ENCODE measurements at regions not wholly inside any gene's neighbourhood (a gene's known extent, or its start where the extent isn't known, plus 50 kb on each side); places are given as distances from the start of the nearest gene placed in this dataset.

- ChIA-PET POLR2A (no interaction called here), CTCF (interaction anchor here (1.2 to 1.8 kb wide), 4 partner anchors 20 to 830 kb away, joined by 4 to 11 read pairs (median 4); no protein-coding TSS in a partner anchor)
- no peak for DNase-seq
- H3K4me1 ChIP-seq (ENCODE audit: control insufficient read depth in 1 of 2, insufficient read depth in 2 of 2, low read depth in 1 of 2, low read length in 1 of 2): peaks cover 0 to 3% of the 10 kb centered on the region in 2 experiments; a peak in 2 of 4 replicates
- no peaks in the 10 kb centered on the region for H3K79me2 ChIP-seq (ENCODE audit: insufficient read depth)
- TF ChIP-seq TAF1 (IDR thresholded peaks at IDR 0.05; ENCODE audit: borderline replicate concordance, low read depth, low read length): no peak
- H3K27me3 ChIP-seq (ENCODE audit: insufficient read depth): no peaks in the 10 kb centered on the region
- no peaks in the 10 kb centered on the region for H3K36me3 ChIP-seq (replicated peaks in 1 of 2; ENCODE audit: control insufficient read depth in 1 of 2, insufficient read depth in 2 of 2, low read length in 1 of 2)
- H2AFZ ChIP-seq (ENCODE audit: low read depth): no peak overlapping the region
- no peak overlapping the region for H3K27ac ChIP-seq (ENCODE audit: low read depth in 2 of 2, low read length in 1 of 2)
- H3F3A ChIP-seq (replicated peaks; ENCODE audit: insufficient read depth): no peaks in the 10 kb centered on the region
- no peak overlapping the region for H3K4me3 ChIP-seq (ENCODE audit: low read depth in 2 of 2, low read length in 1 of 2)
- no peak overlapping the region for H3K9ac ChIP-seq
- no peaks in the 10 kb centered on the region for H4K20me1 ChIP-seq (ENCODE audit: insufficient read depth)
- H3K9me3 ChIP-seq: 0 out of 2 replicates have a peak, but pooled peaks cover 2% of the 10 kb centered on the region
- no peaks in the 10 kb centered on the region for H3K9me2 ChIP-seq
- 72% methylated on average over 6 of the region's 6 CpGs for WGBS (ENCODE audit: low lambda C conversion rate)
- H3K4me2 ChIP-seq: no peak overlapping the region
Observed at GRCh38 chr9:86507212-86507630, 153.0 kb upstream of the TUT7 start.

DNA sequence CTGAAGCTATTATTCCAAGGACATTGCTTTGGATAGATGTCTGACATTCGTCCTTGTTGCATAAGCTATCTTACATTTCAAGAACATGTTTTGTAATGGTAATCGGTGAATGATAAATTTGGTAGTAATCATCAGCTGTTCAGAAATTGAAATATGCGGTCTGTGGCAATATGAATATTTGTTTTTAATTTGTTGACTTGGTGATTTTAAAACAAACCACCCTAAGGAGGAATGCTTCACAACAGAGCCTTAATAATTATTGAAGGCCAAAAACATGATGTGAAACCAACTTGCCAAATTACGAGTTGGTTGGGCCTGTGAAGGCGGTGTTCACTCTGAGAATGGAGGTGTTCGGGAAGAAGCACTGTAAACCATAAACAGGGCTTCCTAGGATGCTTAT lies 149.7 kb upstream of the TUT7 start:
- Histone ChIP-seq H2AFZ (ENCODE audit: low read depth) (no peak overlapping the region), H3F3A (replicated peaks; ENCODE audit: insufficient read depth) (peaks cover 9% of the 10 kb centered on the region), H4K20me1 (ENCODE audit: insufficient read depth) (no peaks in the 10 kb centered on the region), H3K36me3 (replicated peaks in 1 of 2; ENCODE audit: control insufficient read depth in 1 of 2, insufficient read depth in 2 of 2, low read length in 1 of 2) (no peaks in the 10 kb centered on the region), H3K4me2 (no peak overlapping the region), H3K4me1 (ENCODE audit: control insufficient read depth in 1 of 2, insufficient read depth in 2 of 2, low read depth in 1 of 2, low read length in 1 of 2) (peaks cover 0 to 6% of the 10 kb centered on the region in 2 experiments; a peak in 1 of 4 replicates), H3K79me2 (ENCODE audit: insufficient read depth) (no peaks in the 10 kb centered on the region), H3K9me3 (0 out of 2 replicates have a peak, but pooled peaks cover 2% of the 10 kb centered on the region), H3K9ac (no peak overlapping the region), H3K27ac (ENCODE audit: low read depth in 2 of 2, low read length in 1 of 2) (no peak overlapping the region), H3K4me3 (ENCODE audit: low read depth in 2 of 2, low read length in 1 of 2) (no peak overlapping the region), H3K9me2 (no peaks in the 10 kb centered on the region), H3K27me3 (ENCODE audit: insufficient read depth) (no peaks in the 10 kb centered on the region)
- WGBS (ENCODE audit: low lambda C conversion rate): 84% methylated on average over 6 of the region's 6 CpGs
- ChIA-PET POLR2A (no interaction called here), CTCF (no interaction called here)
- TF ChIP-seq TEAD4 (IDR thresholded peaks at IDR 0.05; ENCODE audit: borderline replicate concordance, insufficient read depth) (no peak), MEF2A (IDR thresholded peaks at IDR 0.05; ENCODE audit: borderline replicate concordance, low read depth) (no peak), MXI1 (IDR thresholded peaks at IDR 0.05; ENCODE audit: low read depth, low read length) (no peak), CHD2 (IDR thresholded peaks at IDR 0.05; ENCODE audit: low read length, partially characterized antibody) (no peak), FOXJ3 (CRISPR knock-in tag; IDR thresholded peaks at IDR 0.05) (no peak), RCOR1 (IDR thresholded peaks at IDR 0.05; ENCODE audit: low read length) (no peak), RAD21 (IDR thresholded peaks at IDR 0.05; ENCODE audit: low read length) (no peak), MAX (IDR thresholded peaks at IDR 0.05; ENCODE audit: low read depth) (no peak), PBX3 (IDR thresholded peaks at IDR 0.05) (no peak), JUND (IDR thresholded peaks at IDR 0.05) (no peak), TAF1 (IDR thresholded peaks at IDR 0.05; ENCODE audit: borderline replicate concordance, low read depth, low read length) (no peak), SIN3A (IDR thresholded peaks at IDR 0.05; ENCODE audit: borderline replicate concordance, low read depth, low read length) (no peak), USF1 (IDR thresholded peaks at IDR 0.05; ENCODE audit: borderline replicate concordance, low read depth) (no peak), GABPA (IDR thresholded peaks at IDR 0.05; ENCODE audit: low read depth) (no peak), FOSL2 (IDR thresholded peaks at IDR 0.05; ENCODE audit: borderline replicate concordance, low read depth) (no peak), RXRA (IDR thresholded peaks at IDR 0.05; ENCODE audit: borderline replicate concordance, low read depth) (no peak)
- TF ChIP-seq, protein P1, sequence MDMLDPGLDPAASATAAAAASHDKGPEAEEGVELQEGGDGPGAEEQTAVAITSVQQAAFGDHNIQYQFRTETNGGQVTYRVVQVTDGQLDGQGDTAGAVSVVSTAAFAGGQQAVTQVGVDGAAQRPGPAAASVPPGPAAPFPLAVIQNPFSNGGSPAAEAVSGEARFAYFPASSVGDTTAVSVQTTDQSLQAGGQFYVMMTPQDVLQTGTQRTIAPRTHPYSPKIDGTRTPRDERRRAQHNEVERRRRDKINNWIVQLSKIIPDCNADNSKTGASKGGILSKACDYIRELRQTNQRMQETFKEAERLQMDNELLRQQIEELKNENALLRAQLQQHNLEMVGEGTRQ (IDR thresholded peaks at IDR 0.05; ENCODE audit: borderline replicate concordance, low read depth, low read length): no peak
- TF ChIP-seq, protein P2, sequence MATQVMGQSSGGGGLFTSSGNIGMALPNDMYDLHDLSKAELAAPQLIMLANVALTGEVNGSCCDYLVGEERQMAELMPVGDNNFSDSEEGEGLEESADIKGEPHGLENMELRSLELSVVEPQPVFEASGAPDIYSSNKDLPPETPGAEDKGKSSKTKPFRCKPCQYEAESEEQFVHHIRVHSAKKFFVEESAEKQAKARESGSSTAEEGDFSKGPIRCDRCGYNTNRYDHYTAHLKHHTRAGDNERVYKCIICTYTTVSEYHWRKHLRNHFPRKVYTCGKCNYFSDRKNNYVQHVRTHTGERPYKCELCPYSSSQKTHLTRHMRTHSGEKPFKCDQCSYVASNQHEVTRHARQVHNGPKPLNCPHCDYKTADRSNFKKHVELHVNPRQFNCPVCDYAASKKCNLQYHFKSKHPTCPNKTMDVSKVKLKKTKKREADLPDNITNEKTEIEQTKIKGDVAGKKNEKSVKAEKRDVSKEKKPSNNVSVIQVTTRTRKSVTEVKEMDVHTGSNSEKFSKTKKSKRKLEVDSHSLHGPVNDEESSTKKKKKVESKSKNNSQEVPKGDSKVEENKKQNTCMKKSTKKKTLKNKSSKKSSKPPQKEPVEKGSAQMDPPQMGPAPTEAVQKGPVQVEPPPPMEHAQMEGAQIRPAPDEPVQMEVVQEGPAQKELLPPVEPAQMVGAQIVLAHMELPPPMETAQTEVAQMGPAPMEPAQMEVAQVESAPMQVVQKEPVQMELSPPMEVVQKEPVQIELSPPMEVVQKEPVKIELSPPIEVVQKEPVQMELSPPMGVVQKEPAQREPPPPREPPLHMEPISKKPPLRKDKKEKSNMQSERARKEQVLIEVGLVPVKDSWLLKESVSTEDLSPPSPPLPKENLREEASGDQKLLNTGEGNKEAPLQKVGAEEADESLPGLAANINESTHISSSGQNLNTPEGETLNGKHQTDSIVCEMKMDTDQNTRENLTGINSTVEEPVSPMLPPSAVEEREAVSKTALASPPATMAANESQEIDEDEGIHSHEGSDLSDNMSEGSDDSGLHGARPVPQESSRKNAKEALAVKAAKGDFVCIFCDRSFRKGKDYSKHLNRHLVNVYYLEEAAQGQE (IDR thresholded peaks at IDR 0.05; ENCODE audit: low read depth, low read length): no peak
- TF ChIP-seq, protein P3, sequence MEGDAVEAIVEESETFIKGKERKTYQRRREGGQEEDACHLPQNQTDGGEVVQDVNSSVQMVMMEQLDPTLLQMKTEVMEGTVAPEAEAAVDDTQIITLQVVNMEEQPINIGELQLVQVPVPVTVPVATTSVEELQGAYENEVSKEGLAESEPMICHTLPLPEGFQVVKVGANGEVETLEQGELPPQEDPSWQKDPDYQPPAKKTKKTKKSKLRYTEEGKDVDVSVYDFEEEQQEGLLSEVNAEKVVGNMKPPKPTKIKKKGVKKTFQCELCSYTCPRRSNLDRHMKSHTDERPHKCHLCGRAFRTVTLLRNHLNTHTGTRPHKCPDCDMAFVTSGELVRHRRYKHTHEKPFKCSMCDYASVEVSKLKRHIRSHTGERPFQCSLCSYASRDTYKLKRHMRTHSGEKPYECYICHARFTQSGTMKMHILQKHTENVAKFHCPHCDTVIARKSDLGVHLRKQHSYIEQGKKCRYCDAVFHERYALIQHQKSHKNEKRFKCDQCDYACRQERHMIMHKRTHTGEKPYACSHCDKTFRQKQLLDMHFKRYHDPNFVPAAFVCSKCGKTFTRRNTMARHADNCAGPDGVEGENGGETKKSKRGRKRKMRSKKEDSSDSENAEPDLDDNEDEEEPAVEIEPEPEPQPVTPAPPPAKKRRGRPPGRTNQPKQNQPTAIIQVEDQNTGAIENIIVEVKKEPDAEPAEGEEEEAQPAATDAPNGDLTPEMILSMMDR (IDR thresholded peaks at IDR 0.05): no peak
- no peak for DNase-seq

Data from SK-N-SH (cell line).